GM13977 (cell line): ENCODE measurements at regions not wholly inside any gene's neighbourhood (a gene's known extent, or its start where the extent isn't known, plus 50 kb on each side); places are given as distances from the start of the nearest gene placed in this dataset.

Experiments used
- DNase-seq: peaks from one replicate; pipeline ENCODE4 v3.0.0; 2012; ENCODE audit warnings: low spot score
- CTCF ChIP-seq: IDR thresholded peaks from 2 replicates; pipeline ENCODE4 v1.5.1; 2012; ENCODE audit warnings: mild to moderate bottlenecking, control low read depth; ENCODE audit not compliant: insufficient read depth; ENCODE audit errors: extremely low read depth, missing control alignments
- in situ Hi-C: fragments of 300-500 bp; cut with MboI; formaldehyde crosslinking; loops from one replicate; pipeline ENCODE4 v1.12.0; 2022; ENCODE audit warnings: low sequenced_read_pairs, low pct_unique_long_range_greater_than_20kb, mixed read lengths, inconsistent platforms; ENCODE audit not compliant: unreplicated experiment

DNA sequence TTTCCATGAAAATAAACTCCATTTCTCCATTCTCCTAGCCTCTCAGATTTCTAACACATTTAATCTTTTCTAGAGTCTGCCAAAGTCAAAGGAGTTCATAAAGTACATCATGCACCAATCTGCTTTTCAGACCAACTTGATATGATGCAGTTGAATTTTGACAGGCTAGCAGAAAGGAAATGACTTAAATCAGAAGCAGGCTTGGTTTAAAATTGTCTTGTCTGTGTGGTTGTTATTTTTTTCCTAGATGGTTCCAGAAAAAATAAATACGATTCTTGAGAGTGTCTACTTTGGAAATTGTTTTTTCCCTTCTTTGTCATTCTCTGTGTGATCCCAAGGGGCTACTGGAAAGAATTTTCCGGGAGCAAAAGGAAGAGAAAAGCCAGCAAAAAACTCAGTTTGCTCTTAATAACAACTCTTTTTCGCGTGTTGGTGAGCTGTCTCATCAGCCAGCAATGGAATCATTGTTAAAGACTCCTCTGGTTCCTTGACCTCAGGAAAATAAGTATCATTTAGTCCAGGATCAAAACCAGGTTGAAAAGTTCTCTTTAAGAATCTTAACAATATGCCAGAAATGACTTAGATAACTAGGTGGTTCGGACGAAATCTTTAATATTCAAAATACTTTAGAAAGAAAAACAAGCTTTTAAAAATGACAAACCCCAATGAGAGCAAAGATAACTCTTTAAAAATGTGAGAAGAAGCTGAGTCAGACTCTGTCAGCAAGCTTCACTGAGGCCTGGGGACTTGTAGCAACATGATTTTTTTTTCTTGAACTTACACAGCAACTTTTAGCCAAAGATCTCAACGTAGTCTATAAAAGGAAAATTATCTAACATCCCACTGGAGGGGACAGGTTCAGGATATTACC is 49.7 kb upstream of the GAB1 start:
- no peak for TF ChIP-seq CTCF
- no peak for DNase-seq
- in situ Hi-C loops: no loop called here
